ENCODE measurements at regions not wholly inside any gene's neighbourhood (a gene's known extent, or its start where the extent isn't known, plus 50 kb on each side); places are given as distances from the start of the nearest gene placed in this dataset.

DNA sequence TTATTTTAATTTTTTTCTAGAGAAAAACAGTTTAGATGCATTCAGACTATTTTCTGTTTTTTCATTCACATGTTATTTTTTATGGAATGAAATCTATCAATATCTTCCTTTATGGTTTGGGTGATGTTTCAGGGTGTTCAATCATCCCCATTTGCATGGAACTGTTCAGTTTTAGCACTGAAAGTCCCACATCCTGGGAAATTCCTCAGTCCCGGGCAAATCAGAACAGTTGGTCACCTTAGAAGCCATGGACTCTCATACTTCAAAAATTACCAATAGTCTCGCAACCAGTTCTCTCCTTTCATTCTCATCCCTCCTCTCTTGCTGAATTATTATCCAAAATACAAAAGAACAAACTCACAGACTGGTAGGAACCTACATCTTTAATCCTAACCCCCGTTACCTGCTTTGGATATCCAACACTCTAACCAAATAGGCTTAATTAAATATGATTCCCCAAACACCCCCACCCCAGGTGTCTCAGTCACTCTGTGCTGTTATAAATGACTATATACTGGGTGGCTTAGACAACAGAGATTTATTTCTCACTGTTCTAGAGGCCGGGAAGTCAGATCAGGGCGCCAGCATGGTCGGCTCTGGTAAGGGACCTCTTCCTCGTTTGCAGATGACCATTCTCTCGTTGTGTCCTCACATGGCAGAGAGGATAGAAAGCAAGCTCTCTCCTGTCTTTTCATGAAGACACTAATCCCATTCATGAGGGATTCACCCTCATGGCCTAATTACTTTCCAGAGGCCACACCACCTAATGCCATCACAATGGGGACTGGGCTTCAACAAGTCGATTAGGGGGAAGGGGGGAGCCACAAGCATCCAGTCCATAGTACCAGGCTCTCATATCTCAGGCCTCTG lies 57.7 kb upstream of the SLC1A4 start:
- TF ChIP-seq JUN (IDR thresholded peaks at IDR 0.05; ENCODE audit: low read depth, low read length) (no peak), RNF2 (IDR thresholded peaks at IDR 0.05; ENCODE audit: borderline replicate concordance, low read depth, low read length, missing control alignments, poor library complexity, severe bottlenecking) (no peak)
- TF ChIP-seq, protein P1, sequence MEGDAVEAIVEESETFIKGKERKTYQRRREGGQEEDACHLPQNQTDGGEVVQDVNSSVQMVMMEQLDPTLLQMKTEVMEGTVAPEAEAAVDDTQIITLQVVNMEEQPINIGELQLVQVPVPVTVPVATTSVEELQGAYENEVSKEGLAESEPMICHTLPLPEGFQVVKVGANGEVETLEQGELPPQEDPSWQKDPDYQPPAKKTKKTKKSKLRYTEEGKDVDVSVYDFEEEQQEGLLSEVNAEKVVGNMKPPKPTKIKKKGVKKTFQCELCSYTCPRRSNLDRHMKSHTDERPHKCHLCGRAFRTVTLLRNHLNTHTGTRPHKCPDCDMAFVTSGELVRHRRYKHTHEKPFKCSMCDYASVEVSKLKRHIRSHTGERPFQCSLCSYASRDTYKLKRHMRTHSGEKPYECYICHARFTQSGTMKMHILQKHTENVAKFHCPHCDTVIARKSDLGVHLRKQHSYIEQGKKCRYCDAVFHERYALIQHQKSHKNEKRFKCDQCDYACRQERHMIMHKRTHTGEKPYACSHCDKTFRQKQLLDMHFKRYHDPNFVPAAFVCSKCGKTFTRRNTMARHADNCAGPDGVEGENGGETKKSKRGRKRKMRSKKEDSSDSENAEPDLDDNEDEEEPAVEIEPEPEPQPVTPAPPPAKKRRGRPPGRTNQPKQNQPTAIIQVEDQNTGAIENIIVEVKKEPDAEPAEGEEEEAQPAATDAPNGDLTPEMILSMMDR (IDR thresholded peaks at IDR 0.05; ENCODE audit: control extremely low read depth in 1 of 3, insufficient read depth in 1 of 3, low read depth in 1 of 3, low read length in 3 of 3): no peak

Data from H1 (cell line).